Glutamatergic neuron (in vitro differentiated cells): ENCODE measurements at regions not wholly inside any gene's neighbourhood (a gene's known extent, or its start where the extent isn't known, plus 50 kb on each side); places are given as distances from the start of the nearest gene placed in this dataset.
"Not testable (repeated sequence)": the region's sequence is repeated elsewhere in the genome, so short reads cannot be mapped to it uniquely, and the experiment has no call there.

Experiments
- DNase-seq: peaks from one replicate; pipeline ENCODE4 v3.0.0; 2022
- H3K27ac Mint-ChIP-seq: one replicate; pipeline ENCODE4 v1.8.0; 2020; ENCODE audit warnings: mild to moderate bottlenecking, mixed read lengths, inconsistent platforms; ENCODE audit not compliant: unreplicated experiment
- H3K27me3 Mint-ChIP-seq: one replicate; pipeline ENCODE4 v1.8.0; 2020; ENCODE audit warnings: mild to moderate bottlenecking, moderate library complexity, mixed read lengths, inconsistent platforms; ENCODE audit not compliant: unreplicated experiment
- H3K36me3 Mint-ChIP-seq: one replicate; pipeline ENCODE4 v1.8.0; 2020; ENCODE audit warnings: mild to moderate bottlenecking, mixed read lengths, inconsistent platforms; ENCODE audit not compliant: unreplicated experiment
- H3K4me1 Mint-ChIP-seq: one replicate; pipeline ENCODE4 v1.8.0; 2020; ENCODE audit warnings: mild to moderate bottlenecking, low read depth, mixed read lengths, inconsistent platforms; ENCODE audit not compliant: unreplicated experiment
- H3K4me3 Mint-ChIP-seq: one replicate; pipeline ENCODE4 v1.8.0; 2020; ENCODE audit warnings: mild to moderate bottlenecking, mixed read lengths, inconsistent platforms; ENCODE audit not compliant: unreplicated experiment
- H3K9me3 Mint-ChIP-seq: one replicate; pipeline ENCODE4 v1.8.0; 2020; ENCODE audit warnings: mild to moderate bottlenecking, moderate library complexity, mixed read lengths, inconsistent platforms; ENCODE audit not compliant: unreplicated experiment
- TF ChIP-seq, protein P1 (sequence below): fragments of 200-600 bp; sonication (generic); IDR thresholded peaks from one replicate; pipeline ENCODE4 v1.5.0; 2021; ENCODE audit not compliant: partially characterized antibody, unreplicated experiment

DNA sequence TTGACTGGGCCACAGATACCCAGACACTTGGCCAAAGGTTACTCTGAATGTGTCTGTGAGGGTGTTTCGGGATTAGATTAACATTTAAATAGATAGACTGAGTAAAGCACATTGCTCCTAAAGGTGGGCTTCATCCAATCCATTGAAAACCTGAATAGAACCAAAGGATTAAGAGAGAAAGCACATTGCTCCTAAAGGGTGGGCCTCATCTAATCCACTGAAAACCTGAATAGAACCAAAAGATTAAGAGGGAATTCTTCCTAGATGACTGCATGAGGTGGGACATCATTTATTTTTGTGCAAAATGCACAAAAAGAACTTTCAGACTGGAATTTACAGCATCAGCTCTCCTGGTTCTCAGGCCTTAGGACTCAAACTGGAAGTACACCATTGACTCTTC is 351.2 kb upstream of the PCDH10 start:
- no peak overlapping the region for H3K27ac Mint-ChIP-seq
- no peaks in the 10 kb centered on the region for H3K4me1 Mint-ChIP-seq
- H3K27me3 Mint-ChIP-seq: no peaks in the 10 kb centered on the region
- no peaks in the 10 kb centered on the region for H3K9me3 Mint-ChIP-seq
- H3K36me3 Mint-ChIP-seq: no peaks in the 10 kb centered on the region
- DNase-seq: no peak
- no peak overlapping the region for H3K4me3 Mint-ChIP-seq
- TF ChIP-seq, protein P1, sequence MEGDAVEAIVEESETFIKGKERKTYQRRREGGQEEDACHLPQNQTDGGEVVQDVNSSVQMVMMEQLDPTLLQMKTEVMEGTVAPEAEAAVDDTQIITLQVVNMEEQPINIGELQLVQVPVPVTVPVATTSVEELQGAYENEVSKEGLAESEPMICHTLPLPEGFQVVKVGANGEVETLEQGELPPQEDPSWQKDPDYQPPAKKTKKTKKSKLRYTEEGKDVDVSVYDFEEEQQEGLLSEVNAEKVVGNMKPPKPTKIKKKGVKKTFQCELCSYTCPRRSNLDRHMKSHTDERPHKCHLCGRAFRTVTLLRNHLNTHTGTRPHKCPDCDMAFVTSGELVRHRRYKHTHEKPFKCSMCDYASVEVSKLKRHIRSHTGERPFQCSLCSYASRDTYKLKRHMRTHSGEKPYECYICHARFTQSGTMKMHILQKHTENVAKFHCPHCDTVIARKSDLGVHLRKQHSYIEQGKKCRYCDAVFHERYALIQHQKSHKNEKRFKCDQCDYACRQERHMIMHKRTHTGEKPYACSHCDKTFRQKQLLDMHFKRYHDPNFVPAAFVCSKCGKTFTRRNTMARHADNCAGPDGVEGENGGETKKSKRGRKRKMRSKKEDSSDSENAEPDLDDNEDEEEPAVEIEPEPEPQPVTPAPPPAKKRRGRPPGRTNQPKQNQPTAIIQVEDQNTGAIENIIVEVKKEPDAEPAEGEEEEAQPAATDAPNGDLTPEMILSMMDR: no peak

DNA sequence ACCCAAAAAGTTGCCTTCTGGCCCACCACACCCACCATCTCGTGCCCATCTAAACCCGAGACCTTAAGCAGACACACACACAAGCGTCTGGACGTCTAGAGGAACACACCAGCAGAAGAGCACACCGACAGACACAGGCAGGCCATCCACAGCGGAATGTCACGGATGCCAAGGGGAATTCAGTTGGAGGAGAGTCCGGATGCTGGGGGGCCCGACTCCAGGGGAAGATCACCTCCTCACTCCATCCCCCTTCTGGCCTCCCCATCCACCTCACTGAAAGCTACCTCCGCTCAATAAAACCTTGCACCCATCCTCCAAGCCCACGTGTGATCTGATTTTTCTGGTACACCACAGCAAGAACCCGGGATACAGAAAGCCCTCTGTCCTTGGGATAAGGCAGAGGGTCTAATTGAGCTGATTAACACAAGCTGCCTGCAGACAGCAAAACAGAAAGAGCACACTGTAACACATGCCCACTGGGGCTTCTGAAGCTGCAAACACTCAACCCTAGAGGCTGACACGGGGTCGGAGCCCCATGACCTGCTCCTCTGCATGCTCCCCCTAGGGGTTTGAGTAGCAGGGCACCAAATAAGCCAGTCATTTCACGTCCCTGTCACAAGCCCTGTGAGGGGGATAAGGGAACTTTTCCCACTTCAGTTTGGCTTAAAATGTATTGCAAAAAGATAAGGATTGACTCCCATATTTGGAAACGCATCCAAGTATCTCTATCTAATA is 339.6 kb upstream of the PCDH10 start:
- Mint-ChIP-seq H3K9me3 (no peaks in the 10 kb centered on the region), H3K27ac (peak overlapping the region; percentile 86), H3K4me1 (peaks cover 7% of the 10 kb centered on the region), H3K36me3 (no peaks in the 10 kb centered on the region), H3K27me3 (no peaks in the 10 kb centered on the region), H3K4me3 (no peak overlapping the region)
- TF ChIP-seq, protein P1: no peak
- peak; percentile 44 for DNase-seq

DNA sequence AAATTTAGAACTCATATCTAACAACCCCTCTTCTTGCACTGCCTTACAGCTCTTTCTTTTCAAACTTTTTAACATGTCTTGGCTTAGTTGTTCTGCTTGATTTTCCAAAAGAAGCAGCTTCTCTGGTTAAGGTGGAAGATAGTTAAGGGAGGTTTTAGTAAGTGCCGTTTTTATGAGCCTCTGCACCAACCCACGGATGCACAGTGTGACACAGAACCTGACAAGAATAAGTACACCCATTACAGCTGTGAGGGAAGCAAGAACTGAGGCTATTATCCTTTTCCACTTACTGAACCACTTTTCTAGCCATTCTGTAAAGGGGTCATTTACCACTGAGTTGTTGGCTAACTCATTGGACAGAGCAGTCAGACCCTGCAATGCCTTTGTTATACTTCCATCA is 336.0 kb upstream of the PCDH10 start:
- not testable (repeated sequence) for H3K9me3 Mint-ChIP-seq, H3K27me3 Mint-ChIP-seq, H3K4me1 Mint-ChIP-seq, H3K27ac Mint-ChIP-seq, H3K36me3 Mint-ChIP-seq, DNase-seq, H3K4me3 Mint-ChIP-seq

DNA sequence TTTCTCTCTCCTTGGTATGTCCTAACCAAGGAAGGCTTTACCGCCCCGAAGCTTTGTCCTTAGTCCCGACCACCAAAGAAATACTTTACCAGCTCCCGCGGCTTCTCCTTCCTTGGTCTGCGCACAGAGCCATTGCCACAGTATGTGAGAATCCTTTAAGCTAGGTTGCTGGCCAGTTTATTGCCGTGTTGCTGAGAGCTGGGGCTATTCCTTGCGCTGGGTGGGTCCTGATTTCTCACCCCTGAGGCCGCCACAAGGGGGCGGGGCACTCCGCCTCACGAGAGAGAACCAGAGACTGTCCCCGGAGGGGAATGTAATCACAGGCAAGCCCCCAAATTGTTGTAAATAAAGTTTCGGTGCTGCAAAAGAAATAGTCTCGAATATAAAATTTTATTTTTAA is 331.0 kb upstream of the PCDH10 start:
- Mint-ChIP-seq H3K9me3 (no peaks in the 10 kb centered on the region), H3K4me1 (peaks cover 3% of the 10 kb centered on the region), H3K27me3 (no peaks in the 10 kb centered on the region), H3K36me3 (no peaks in the 10 kb centered on the region), H3K27ac (no peak overlapping the region), H3K4me3 (no peak overlapping the region)
- DNase-seq: peak; percentile 18
- TF ChIP-seq, protein P1: no peak

DNA sequence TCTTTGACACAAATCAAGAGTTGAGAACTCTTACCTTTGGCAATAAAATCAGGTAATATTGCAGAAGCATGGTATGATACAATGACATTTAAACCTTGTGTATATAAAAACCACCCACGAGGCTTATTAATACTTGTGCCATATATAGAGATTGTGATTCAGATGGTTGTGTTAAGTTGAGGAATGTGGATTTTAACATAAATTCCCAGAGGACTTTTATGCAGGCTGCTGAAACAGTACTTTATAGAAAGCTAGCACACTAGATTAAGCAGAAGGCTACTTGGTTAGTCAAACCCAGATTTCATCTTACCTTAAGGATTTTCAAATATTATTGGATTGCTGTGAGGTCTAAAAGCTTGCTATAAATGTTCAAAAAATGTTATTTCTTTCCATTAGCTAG is 325.7 kb upstream of the PCDH10 start:
- no peaks in the 10 kb centered on the region for H3K9me3 Mint-ChIP-seq
- TF ChIP-seq, protein P1: no peak
- no peak overlapping the region for H3K27ac Mint-ChIP-seq
- no peak for DNase-seq
- no peaks in the 10 kb centered on the region for H3K36me3 Mint-ChIP-seq
- H3K4me1 Mint-ChIP-seq: peaks cover 7% of the 10 kb centered on the region
- H3K27me3 Mint-ChIP-seq: no peaks in the 10 kb centered on the region
- no peak overlapping the region for H3K4me3 Mint-ChIP-seq

DNA sequence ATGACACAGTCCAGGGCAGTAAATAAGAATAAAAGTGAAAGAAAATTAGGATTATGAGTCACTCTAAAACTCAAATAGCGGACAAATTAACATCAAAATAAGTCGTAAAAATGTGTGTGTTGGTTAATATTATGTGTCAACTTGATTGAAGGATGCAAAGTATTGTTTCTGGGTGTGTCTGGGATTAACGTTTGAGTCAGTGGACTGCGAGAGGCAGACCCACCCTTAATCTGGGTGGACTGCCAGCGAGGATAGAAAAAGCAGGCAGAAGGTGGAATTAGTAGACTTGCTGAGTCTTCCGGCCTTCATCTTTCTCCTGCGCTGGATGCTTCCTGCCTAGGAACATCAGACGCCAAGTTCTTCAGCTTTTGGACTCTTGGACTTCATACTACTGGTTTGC is 324.3 kb upstream of the PCDH10 start:
- H3K27me3 Mint-ChIP-seq: no peaks in the 10 kb centered on the region
- no peak for DNase-seq
- TF ChIP-seq, protein P1: no peak
- H3K27ac Mint-ChIP-seq: no peak overlapping the region
- peaks cover 7% of the 10 kb centered on the region for H3K4me1 Mint-ChIP-seq
- H3K9me3 Mint-ChIP-seq: no peaks in the 10 kb centered on the region
- no peaks in the 10 kb centered on the region for H3K36me3 Mint-ChIP-seq
- no peak overlapping the region for H3K4me3 Mint-ChIP-seq
